Activated CD4-positive, CD25-positive, alpha-beta regulatory T cell treated with anti-CD3 and anti-CD28 coated beads, Interleukin-2, amount 50 U/mL, for 72 hours (primary cell): ENCODE measurements at regions not wholly inside any gene's neighbourhood (a gene's known extent, or its start where the extent isn't known, plus 50 kb on each side); places are given as distances from the start of the nearest gene placed in this dataset.

Experiments
- DNase-seq: peaks from one replicate; pipeline ENCODE4 v3.0.0; 2021

GRCh38 chr9:89698411-89699005, 93.7 kb downstream of the GADD45G start:
- DNase-seq, result no peak

- DNase-seq, result no peak
Measured at GRCh38 chr9:89699646-89700045, 94.8 kb downstream of the GADD45G start.

- DNase-seq, result peak; percentile 64
Measured at GRCh38 chr9:89701221-89701798, 96.5 kb downstream of the GADD45G start.

GRCh38 chr9:89702401-89702800, 97.6 kb downstream of the GADD45G start:
- DNase-seq, result no peak

GRCh38 chr9:89705651-89706050, 100.8 kb downstream of the GADD45G start:
- no peak for DNase-seq

- no peak for DNase-seq
Measured at GRCh38 chr9:89706086-89706485, 101.3 kb downstream of the GADD45G start.

GRCh38 chr9:89706731-89707191, 101.9 kb downstream of the GADD45G start:
- no peak for DNase-seq

GRCh38 chr9:89710697-89711096, 105.9 kb downstream of the GADD45G start:
- DNase-seq, result no peak

GRCh38 chr9:89711866-89712265, 107.1 kb downstream of the GADD45G start:
- no peak for DNase-seq

GRCh38 chr9:89712283-89712682, 107.5 kb downstream of the GADD45G start:
- DNase-seq, result no peak

GRCh38 chr9:89714321-89714720, 109.5 kb downstream of the GADD45G start:
- DNase-seq, result no peak

- DNase-seq, result no peak
Measured at GRCh38 chr9:89715318-89715858, 110.6 kb downstream of the GADD45G start.

GRCh38 chr9:89715881-89716280, 111.1 kb downstream of the GADD45G start:
- no peak for DNase-seq

- no peak for DNase-seq
Measured at GRCh38 chr9:89716559-89716958, 111.7 kb downstream of the GADD45G start.

GRCh38 chr9:89718176-89718575, 113.4 kb downstream of the GADD45G start:
- DNase-seq, result no peak

- no peak for DNase-seq
Measured at GRCh38 chr9:89718651-89719050, 113.8 kb downstream of the GADD45G start.

- DNase-seq, result no peak
Measured at GRCh38 chr9:89719202-89719601, 114.4 kb downstream of the GADD45G start.

GRCh38 chr9:89720696-89721175, 115.9 kb downstream of the GADD45G start:
- no peak for DNase-seq

GRCh38 chr9:89721176-89721700, 116.4 kb downstream of the GADD45G start:
- no peak for DNase-seq

- no peak for DNase-seq
Measured at GRCh38 chr9:89721971-89722530, 117.2 kb downstream of the GADD45G start.

GRCh38 chr9:89722712-89723111, 117.9 kb downstream of the GADD45G start:
- no peak for DNase-seq

GRCh38 chr9:89723469-89724100, 118.8 kb downstream of the GADD45G start:
- no peak for DNase-seq

- DNase-seq, result no peak
Measured at GRCh38 chr9:89724659-89725058, 119.8 kb downstream of the GADD45G start.
